Endothelial cell of umbilical vein (primary cell): ENCODE measurements at regions not wholly inside any gene's neighbourhood (a gene's known extent, or its start where the extent isn't known, plus 50 kb on each side); places are given as distances from the start of the nearest gene placed in this dataset.
"Not testable (repeated sequence)": the region's sequence is repeated elsewhere in the genome, so short reads cannot be mapped to it uniquely, and the experiment has no call there.

Experiments
- BruUV-seq: library from RNA; stranded (reverse); fragments of 400-500 nt; replicated peaks from 2 replicates; lab custom pipeline; 2021; lab: Mats Ljungman, UMichigan
- CTCF ChIA-PET: fragments of 300-600, 350-600 bp; sonication (Branson Sonifier 250); formaldehyde crosslinking; loops from one replicate; lab custom pipeline; 2021; ENCODE audit warnings: antibody characterized with exemption, inconsistent platforms; lab: Charles Lee
- POLR2A ChIA-PET: fragments of 300-600, 350-600 bp; sonication (Branson Sonifier 250); formaldehyde crosslinking; loops from one replicate; lab custom pipeline; 2021; ENCODE audit warnings: antibody characterized with exemption, inconsistent platforms; lab: Charles Lee
- DNase-seq: peaks from one replicate; pipeline ENCODE4 v3.0.0-alpha.2; 2011; ENCODE audit warnings: low read depth, low spot score
- FAIRE-seq: peaks from 2 replicates; lab custom pipeline; 2011; peaks lifted over from hg19 to GRCh38; lab: Jason Lieb, UNC
- H2AFZ ChIP-seq: 2 replicates; pipeline ENCODE4 v1.6.0; 2012; ENCODE audit warnings: low read depth, low read length, control low read depth, inconsistent platforms
- H3K27ac ChIP-seq: 2 replicates; pipeline ENCODE4 v1.5.1; 2011; ENCODE audit warnings: low read depth, mild to moderate bottlenecking, control low read depth, low read length, moderate library complexity; ENCODE audit not compliant: insufficient read depth
- H3K27me3 ChIP-seq, 2 experiments: 2 replicates each; pipeline versions ENCODE4 v1.6.0 to v1.6.1; 2011; ENCODE audit warnings: low read length in 2 of 2, mixed read lengths in 1 of 2; ENCODE audit not compliant: control insufficient read depth in 2 of 2, insufficient read depth in 2 of 2
- H3K36me3 ChIP-seq, 2 experiments: 2 replicates in 1 of 2; 3 replicates in 1 of 2; pipeline ENCODE4 v1.5.1; 2011; ENCODE audit warnings: low read length in 2 of 2, mild to moderate bottlenecking in 1 of 2, moderate library complexity in 1 of 2; ENCODE audit not compliant: control insufficient read depth in 2 of 2, insufficient read depth in 2 of 2; ENCODE audit errors: extremely low read depth in 1 of 2
- H3K4me1 ChIP-seq: 3 replicates; pipeline ENCODE4 v1.5.1; 2011; ENCODE audit warnings: mild to moderate bottlenecking, low read length; ENCODE audit not compliant: control insufficient read depth, insufficient read depth; ENCODE audit errors: extremely low read depth
- H3K4me2 ChIP-seq: 2 replicates; pipeline ENCODE4 v1.6.1; 2011; ENCODE audit warnings: low read length, control low read depth, mixed read lengths; ENCODE audit not compliant: insufficient read depth
- H3K4me3 ChIP-seq, 3 experiments: fragments of 200-600 bp in 1 of 3; sonication (generic), shearing (Covaris generic) in 1 of 3; replicated peaks in 1 of 3; 2 replicates each; pipeline ENCODE4 v1.5.1; 2011 to 2016; ENCODE audit warnings: control low read depth in 3 of 3, low read length in 3 of 3, mild to moderate bottlenecking in 2 of 3, inconsistent platforms in 1 of 3, low read depth in 1 of 3, moderate library complexity in 1 of 3; ENCODE audit not compliant: insufficient read depth in 1 of 3
- H3K79me2 ChIP-seq: 2 replicates; pipeline ENCODE4 v1.6.0; 2012; ENCODE audit warnings: low read length, inconsistent platforms; ENCODE audit not compliant: control insufficient read depth, insufficient read depth
- H3K9ac ChIP-seq: replicated peaks from 2 replicates; pipeline ENCODE3; 2011; ENCODE audit warnings: low read length, control low read depth; ENCODE audit not compliant: insufficient read depth; ENCODE audit errors: extremely low read depth
- H3K9me1 ChIP-seq: replicated peaks from 3 replicates; pipeline ENCODE4 v1.6.0; 2011; ENCODE audit warnings: mild to moderate bottlenecking, low read length; ENCODE audit not compliant: control insufficient read depth, insufficient read depth; ENCODE audit errors: extremely low read depth
- H3K9me3 ChIP-seq: replicated peaks from 2 replicates; pipeline ENCODE4 v1.5.1; 2012; ENCODE audit warnings: low read length, inconsistent platforms; ENCODE audit not compliant: control insufficient read depth, insufficient read depth
- H4K20me1 ChIP-seq: replicated peaks from 2 replicates; pipeline ENCODE3; 2011; ENCODE audit warnings: mild to moderate bottlenecking, low read length; ENCODE audit not compliant: control insufficient read depth, insufficient read depth; ENCODE audit errors: extremely low read depth
- CTCF ChIP-seq, 2 donors: IDR thresholded peaks; 1 replicate in 1 of 2; 2 replicates in 1 of 2; pipeline ENCODE4 v1.5.1; 2011; ENCODE audit warnings: low read length in 2 of 2, mild to moderate bottlenecking in 2 of 2, moderate library complexity in 2 of 2, control low read depth in 1 of 2, inconsistent platforms in 1 of 2, low read depth in 1 of 2; ENCODE audit not compliant: insufficient read depth in 1 of 2; ENCODE audit errors: extremely low read depth in 1 of 2
- EZH2 ChIP-seq: IDR thresholded peaks from 2 replicates; pipeline ENCODE4 v1.6.1; 2012; ENCODE audit warnings: borderline replicate concordance, low read depth, mild to moderate bottlenecking, moderate library complexity, low read length, inconsistent platforms; ENCODE audit not compliant: severe bottlenecking
- FOS ChIP-seq: IDR thresholded peaks from 2 replicates; pipeline ENCODE4 v1.6.1; 2011; ENCODE audit warnings: mild to moderate bottlenecking, low read length, moderate library complexity, borderline replicate concordance; ENCODE audit not compliant: insufficient read depth
- GATA2 ChIP-seq: IDR thresholded peaks from 2 replicates; pipeline ENCODE4 v1.7.0; 2011; ENCODE audit warnings: low read depth, mild to moderate bottlenecking, moderate library complexity, mixed read lengths, low read length; ENCODE audit not compliant: insufficient read length, insufficient read depth
- MAX ChIP-seq: IDR thresholded peaks from 2 replicates; pipeline ENCODE4 v1.6.1; 2011; ENCODE audit not compliant: insufficient read depth, insufficient read length
- MYC ChIP-seq: IDR thresholded peaks from one replicate; pipeline ENCODE4 v1.6.1; 2011; ENCODE audit warnings: mild to moderate bottlenecking, low read depth, low read length
- POLR2A ChIP-seq: IDR thresholded peaks from 2 replicates; pipeline ENCODE4 v1.6.1; 2012; ENCODE audit warnings: low read depth, mild to moderate bottlenecking, control low read depth, low read length
- POLR2AphosphoS5 ChIP-seq: IDR thresholded peaks from 2 replicates; pipeline ENCODE4 v1.6.1; 2012; ENCODE audit warnings: low read depth, mild to moderate bottlenecking, control low read depth, low read length, moderate library complexity; ENCODE audit not compliant: insufficient read depth
- dilution Hi-C: fragments of 300-500 bp; cut with MboI; formaldehyde crosslinking; loops from one replicate; pipeline ENCODE4 v1.15.0; 2019; ENCODE audit warnings: low sequenced_read_pairs; ENCODE audit not compliant: extremely low pct_ligation_motif_present
- intact Hi-C: fragments of 100-400 bp; cut with micrococcal nuclease; formaldehyde crosslinking; loops from one replicate; pipeline ENCODE4 v1.10.0; 2022

GRCh38 chr6:85071845-85072244 lies 307.4 kb upstream of the TBX18 start:
- H3K4me1 ChIP-seq, FAIRE-seq, H3K4me3 ChIP-seq, H2AFZ ChIP-seq, DNase-seq, BruUV-seq, H3K9ac ChIP-seq, H3K4me2 ChIP-seq, POLR2A ChIA-PET, H3K36me3 ChIP-seq, H3K9me1 ChIP-seq, H4K20me1 ChIP-seq, CTCF ChIA-PET, H3K27me3 ChIP-seq, H3K79me2 ChIP-seq, H3K9me3 ChIP-seq, dilution Hi-C loops, H3K27ac ChIP-seq, intact Hi-C loops: not testable (repeated sequence)

- ChIA-PET POLR2A (no interaction called here), CTCF (no interaction called here)
- BruUV-seq: no TSS peak
- Histone ChIP-seq H3K27ac (no peak overlapping the region), H3K4me1 (no peaks in the 10 kb centered on the region), H3K79me2 (no peaks in the 10 kb centered on the region), H3K27me3 (peaks cover 0 to 3% of the 10 kb centered on the region in 2 experiments), H3K9me3 (no peaks in the 10 kb centered on the region), H3K9me1 (no peaks in the 10 kb centered on the region), H3K36me3 (no peaks in the 10 kb centered on the region), H4K20me1 (no peaks in the 10 kb centered on the region), H3K4me2 (no peak overlapping the region), H2AFZ (no peak overlapping the region), H3K9ac (no peak overlapping the region), H3K4me3 (no peak overlapping the region)
- dilution Hi-C loops: no loop called here
- DNase-seq (no peak), FAIRE-seq (no peak)
- intact Hi-C loops: no loop called here
- TF ChIP-seq GATA2: no peak
- TF ChIP-seq POLR2A: no peak
- no peak for TF ChIP-seq CTCF (IDR thresholded peaks at IDR 0.05; ENCODE audit: extremely low read depth in 1 of 2, insufficient read depth in 1 of 2, low read depth in 1 of 2, low read length in 2 of 2)
- no peak for TF ChIP-seq FOS
- TF ChIP-seq MAX: no peak
- TF ChIP-seq EZH2: no peak
- TF ChIP-seq MYC: no peak
- no peak for TF ChIP-seq POLR2AphosphoS5
These were observed 305.2 kb upstream of the TBX18 start for GRCh38 chr6:85069577-85069976.
